Kidney (tissue), 13 donors: ENCODE measurements at regions not wholly inside any gene's neighbourhood (a gene's known extent, or its start where the extent isn't known, plus 50 kb on each side); places are given as distances from the start of the nearest gene placed in this dataset.

ENCODE experiments used
- DNase-seq, 5 donors: peaks; one replicate each; pipeline ENCODE4 v3.0.0-alpha.2; 2013 to 2020
- FAIRE-seq: peaks from 2 replicates; lab custom pipeline; 2012; peaks lifted over from hg19 to GRCh38; lab: Jason Lieb, UNC
- H3K27ac ChIP-seq, 2 donors: one replicate each; pipeline ENCODE4 v1.7.0; 2013; ENCODE audit warnings: low read depth in 2 of 2, low read length in 2 of 2, inconsistent platforms in 1 of 2
- H3K27me3 ChIP-seq: one replicate; pipeline ENCODE4 v1.7.1; 2013; ENCODE audit warnings: low read length, inconsistent platforms; ENCODE audit not compliant: control insufficient read depth, insufficient read depth
- H3K36me3 ChIP-seq, 3 donors: one replicate each; pipeline versions ENCODE4 v1.7.0 to v1.7.1; 2013; ENCODE audit warnings: low read length in 3 of 3, control low read depth in 1 of 3, inconsistent platforms in 1 of 3; ENCODE audit not compliant: insufficient read depth in 3 of 3, control insufficient read depth in 2 of 3
- H3K4me1 ChIP-seq, 3 donors: one replicate each; pipeline versions ENCODE4 v1.7.0 to v1.7.1; 2013; ENCODE audit warnings: low read length in 3 of 3, inconsistent platforms in 1 of 3, low read depth in 1 of 3; ENCODE audit not compliant: control insufficient read depth in 2 of 3, insufficient read depth in 2 of 3
- H3K4me3 ChIP-seq, 3 donors: one replicate each; pipeline versions ENCODE4 v1.7.0 to v1.8.1; 2013; ENCODE audit warnings: low read length in 3 of 3, control low read depth in 1 of 3, inconsistent platforms in 1 of 3
- H3K9ac ChIP-seq, 3 donors: one replicate each; pipeline versions ENCODE4 v1.7.0 to v1.7.1; 2013; ENCODE audit warnings: low read length in 3 of 3, control low read depth in 1 of 3, inconsistent platforms in 1 of 3
- H3K9me3 ChIP-seq, 3 donors: one replicate each; pipeline versions ENCODE4 v1.7.0 to v1.7.1; 2013; ENCODE audit warnings: low read length in 3 of 3, control low read depth in 1 of 3, inconsistent platforms in 1 of 3; ENCODE audit not compliant: control insufficient read depth in 2 of 3, insufficient read depth in 1 of 3
- CTCF ChIP-seq: IDR thresholded peaks from 3 replicates; pipeline ENCODE4 v1.5.1; 2012; ENCODE audit warnings: mild to moderate bottlenecking, moderate library complexity, borderline replicate concordance; ENCODE audit not compliant: insufficient read depth; ENCODE audit errors: extremely low read depth
- intact Hi-C: fragments of 100-400 bp; cut with DNase I; formaldehyde crosslinking; loops from one replicate; pipeline ENCODE4 v1.11.1; 2022
- donor health status: control.
- donor health status: control.
- donor health status: control.
- donor health status: control.
- donor health status: control.
- donor health status: DM: yes; HTN: yes; CAD: no.
- donor health status: Normal renal cell carcinoma (clear cell type).

- intact Hi-C loops, result no loop called here
- Histone ChIP-seq H3K4me1 (no peaks in the 10 kb centered on the region), H3K9me3 (no peaks in the 10 kb centered on the region), H3K4me3 (no peak overlapping the region), H3K36me3 (no peaks in the 10 kb centered on the region), H3K27me3 (no peaks in the 10 kb centered on the region), H3K27ac (no peak overlapping the region), H3K9ac (no peak overlapping the region)
- DNase-seq (no peak), FAIRE-seq (no peak)
- no peak for TF ChIP-seq CTCF
These were observed 83.1 kb upstream of the MLIP start for GRCh38 chr6:54028170-54028569.

GRCh38 chr6:54029187-54029586 is 82.1 kb upstream of the MLIP start:
- H3K4me1 ChIP-seq, result no peaks in the 10 kb centered on the region
- H3K27me3 ChIP-seq, result no peaks in the 10 kb centered on the region
- no peak overlapping the region for H3K27ac ChIP-seq
- FAIRE-seq (no peak), DNase-seq (no peak)
- H3K36me3 ChIP-seq, result no peaks in the 10 kb centered on the region
- no peak overlapping the region for H3K4me3 ChIP-seq
- H3K9ac ChIP-seq, result no peak overlapping the region
- TF ChIP-seq CTCF, result no peak
- H3K9me3 ChIP-seq, result no peaks in the 10 kb centered on the region
- intact Hi-C loops, result no loop called here

GRCh38 chr6:54031169-54031568 is 80.1 kb upstream of the MLIP start:
- no peaks in the 10 kb centered on the region for H3K9me3 ChIP-seq
- H3K4me3 ChIP-seq, result no peak overlapping the region
- no peak for FAIRE-seq
- no peaks in the 10 kb centered on the region for H3K4me1 ChIP-seq
- intact Hi-C loops, result no loop called here
- DNase-seq, result no peak
- H3K9ac ChIP-seq, result no peak overlapping the region
- TF ChIP-seq CTCF, result no peak
- no peaks in the 10 kb centered on the region for H3K27me3 ChIP-seq
- H3K27ac ChIP-seq, result no peak overlapping the region
- H3K36me3 ChIP-seq, result no peaks in the 10 kb centered on the region

- no peaks in the 10 kb centered on the region for H3K4me1 ChIP-seq
- no peak for DNase-seq
- TF ChIP-seq CTCF, result no peak
- no peak overlapping the region for H3K9ac ChIP-seq
- no peaks in the 10 kb centered on the region for H3K36me3 ChIP-seq
- H3K4me3 ChIP-seq, result no peak overlapping the region
- H3K27me3 ChIP-seq, result no peaks in the 10 kb centered on the region
- H3K9me3 ChIP-seq, result no peaks in the 10 kb centered on the region
- FAIRE-seq, result no peak
- no peak overlapping the region for H3K27ac ChIP-seq
- intact Hi-C loops, result no loop called here
These were observed 73.9 kb upstream of the MLIP start for GRCh38 chr6:54037277-54037779.
